ENCODE measurements at regions not wholly inside any gene's neighbourhood (a gene's known extent, or its start where the extent isn't known, plus 50 kb on each side); places are given as distances from the start of the nearest gene placed in this dataset.
"Not testable (repeated sequence)": the region's sequence is repeated elsewhere in the genome, so short reads cannot be mapped to it uniquely, and the experiment has no call there.

- no peaks in the 10 kb centered on the region for H3K36me3 Mint-ChIP-seq (ENCODE audit: unreplicated experiment)
- no peaks in the 10 kb centered on the region for H3K9me3 Mint-ChIP-seq (ENCODE audit: unreplicated experiment)
- TF ChIP-seq, protein P1, sequence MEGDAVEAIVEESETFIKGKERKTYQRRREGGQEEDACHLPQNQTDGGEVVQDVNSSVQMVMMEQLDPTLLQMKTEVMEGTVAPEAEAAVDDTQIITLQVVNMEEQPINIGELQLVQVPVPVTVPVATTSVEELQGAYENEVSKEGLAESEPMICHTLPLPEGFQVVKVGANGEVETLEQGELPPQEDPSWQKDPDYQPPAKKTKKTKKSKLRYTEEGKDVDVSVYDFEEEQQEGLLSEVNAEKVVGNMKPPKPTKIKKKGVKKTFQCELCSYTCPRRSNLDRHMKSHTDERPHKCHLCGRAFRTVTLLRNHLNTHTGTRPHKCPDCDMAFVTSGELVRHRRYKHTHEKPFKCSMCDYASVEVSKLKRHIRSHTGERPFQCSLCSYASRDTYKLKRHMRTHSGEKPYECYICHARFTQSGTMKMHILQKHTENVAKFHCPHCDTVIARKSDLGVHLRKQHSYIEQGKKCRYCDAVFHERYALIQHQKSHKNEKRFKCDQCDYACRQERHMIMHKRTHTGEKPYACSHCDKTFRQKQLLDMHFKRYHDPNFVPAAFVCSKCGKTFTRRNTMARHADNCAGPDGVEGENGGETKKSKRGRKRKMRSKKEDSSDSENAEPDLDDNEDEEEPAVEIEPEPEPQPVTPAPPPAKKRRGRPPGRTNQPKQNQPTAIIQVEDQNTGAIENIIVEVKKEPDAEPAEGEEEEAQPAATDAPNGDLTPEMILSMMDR (IDR thresholded peaks at IDR 0.05), result no peak
- H3K27me3 Mint-ChIP-seq (ENCODE audit: unreplicated experiment), result no peaks in the 10 kb centered on the region
- H3K4me1 Mint-ChIP-seq (ENCODE audit: unreplicated experiment), result peaks cover 3% of the 10 kb centered on the region
- no peak overlapping the region for H3K27ac Mint-ChIP-seq (ENCODE audit: unreplicated experiment)
- H3K4me3 Mint-ChIP-seq (ENCODE audit: unreplicated experiment), result no peak overlapping the region
- DNase-seq (ENCODE audit: extremely low spot score, unreplicated experiment), result no peak
Observed at GRCh38 chr12:123050913-123051312, 70.4 kb downstream of the ARL6IP4 start.

DNA sequence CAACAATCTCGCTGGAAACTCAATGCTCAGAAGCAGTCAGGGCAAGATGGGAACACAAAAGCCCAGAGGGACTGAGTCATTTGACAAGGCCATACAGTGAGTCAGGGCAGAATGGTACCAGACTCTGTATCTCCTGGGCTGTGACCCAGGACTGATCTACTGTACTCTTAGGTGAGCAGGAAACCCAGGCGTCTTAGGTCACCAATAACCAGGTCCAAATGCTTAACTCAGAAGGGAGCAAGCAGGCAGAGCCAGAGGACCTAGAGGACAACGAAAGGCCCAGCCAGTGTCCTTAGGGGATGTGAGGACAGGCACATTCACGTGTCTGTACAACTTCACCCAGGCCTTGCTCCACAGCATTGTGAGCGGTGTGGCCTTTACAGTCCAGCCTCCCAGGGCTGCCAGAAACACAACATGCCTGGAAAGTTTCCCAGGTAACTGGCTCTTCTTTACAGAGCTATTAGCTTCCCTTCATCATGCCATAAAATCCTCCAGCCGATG is 69.9 kb downstream of the ARL6IP4 start:
- no peak for DNase-seq (ENCODE audit: extremely low spot score, unreplicated experiment)
- H3K4me1 Mint-ChIP-seq (ENCODE audit: unreplicated experiment), result peaks cover 2% of the 10 kb centered on the region
- no peaks in the 10 kb centered on the region for H3K27me3 Mint-ChIP-seq (ENCODE audit: unreplicated experiment)
- H3K4me3 Mint-ChIP-seq (ENCODE audit: unreplicated experiment), result no peak overlapping the region
- H3K9me3 Mint-ChIP-seq (ENCODE audit: unreplicated experiment), result no peaks in the 10 kb centered on the region
- H3K36me3 Mint-ChIP-seq (ENCODE audit: unreplicated experiment), result no peaks in the 10 kb centered on the region
- no peak overlapping the region for H3K27ac Mint-ChIP-seq (ENCODE audit: unreplicated experiment)
- TF ChIP-seq, protein P1 (IDR thresholded peaks at IDR 0.05), result no peak

DNA sequence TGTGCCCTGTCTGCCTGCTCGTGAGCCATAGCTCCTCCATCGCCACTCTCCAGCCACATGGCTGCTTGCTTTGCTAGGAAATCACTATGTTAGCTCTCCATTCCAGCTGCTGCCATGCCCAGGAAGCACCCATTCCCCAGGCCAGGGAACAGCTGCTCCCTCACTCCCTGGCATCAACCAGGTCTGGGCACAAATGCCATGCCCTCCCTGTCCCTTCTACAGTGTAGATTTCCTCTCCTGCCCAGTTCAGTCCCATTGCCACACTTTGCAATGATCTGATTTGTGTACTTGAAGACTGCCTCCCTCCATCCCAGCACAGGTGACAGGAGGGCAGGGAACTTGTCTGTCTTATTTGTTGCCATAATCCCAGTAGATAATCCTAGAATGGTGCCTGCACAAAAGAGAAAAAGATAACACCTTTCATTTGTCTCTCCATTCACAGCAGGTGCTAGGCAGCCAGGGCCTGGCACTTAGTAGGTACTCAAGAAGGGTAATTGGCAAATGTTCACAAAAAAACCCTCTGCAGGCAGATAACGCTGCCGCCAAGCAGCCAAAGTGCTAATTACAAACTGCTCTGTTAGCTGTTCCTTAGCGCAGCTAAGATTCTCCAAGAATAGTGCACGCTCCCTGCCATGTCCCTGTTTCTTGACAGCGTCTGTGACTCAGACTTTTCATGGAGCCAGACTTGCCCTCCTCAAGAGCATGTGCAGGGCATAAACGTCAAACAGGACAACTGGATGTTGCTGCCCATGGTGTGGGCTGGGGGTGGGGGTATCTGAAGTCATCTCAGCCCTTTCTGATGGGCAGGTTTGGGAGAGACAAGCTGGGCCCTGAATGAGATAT is 69.1 kb downstream of the ARL6IP4 start:
- H3K27ac Mint-ChIP-seq (ENCODE audit: unreplicated experiment), result no peak overlapping the region
- H3K36me3 Mint-ChIP-seq (ENCODE audit: unreplicated experiment), result no peaks in the 10 kb centered on the region
- TF ChIP-seq, protein P1 (IDR thresholded peaks at IDR 0.05), result no peak
- H3K27me3 Mint-ChIP-seq (ENCODE audit: unreplicated experiment), result no peaks in the 10 kb centered on the region
- H3K4me3 Mint-ChIP-seq (ENCODE audit: unreplicated experiment), result no peak overlapping the region
- H3K9me3 Mint-ChIP-seq (ENCODE audit: unreplicated experiment), result no peaks in the 10 kb centered on the region
- DNase-seq (ENCODE audit: extremely low spot score, unreplicated experiment), result no peak
- H3K4me1 Mint-ChIP-seq (ENCODE audit: unreplicated experiment), result peaks cover under 1% of the 10 kb centered on the region

- not testable (repeated sequence) for DNase-seq (ENCODE audit: extremely low spot score, unreplicated experiment); H3K27me3 Mint-ChIP-seq (ENCODE audit: unreplicated experiment); H3K9me3 Mint-ChIP-seq (ENCODE audit: unreplicated experiment); H3K36me3 Mint-ChIP-seq (ENCODE audit: unreplicated experiment); H3K27ac Mint-ChIP-seq (ENCODE audit: unreplicated experiment); H3K4me3 Mint-ChIP-seq (ENCODE audit: unreplicated experiment)
- H3K4me1 Mint-ChIP-seq (ENCODE audit: unreplicated experiment), result peaks cover 11% of the 10 kb centered on the region
Observed at GRCh38 chr12:123047892-123048291, 67.4 kb downstream of the ARL6IP4 start.

GRCh38 chr12:123047289-123047688 is 66.8 kb downstream of the ARL6IP4 start:
- Mint-ChIP-seq H3K27ac (ENCODE audit: unreplicated experiment) (no peak overlapping the region), H3K4me1 (ENCODE audit: unreplicated experiment) (peaks cover 11% of the 10 kb centered on the region), H3K36me3 (ENCODE audit: unreplicated experiment) (no peaks in the 10 kb centered on the region), H3K4me3 (ENCODE audit: unreplicated experiment) (no peak overlapping the region), H3K9me3 (ENCODE audit: unreplicated experiment) (no peaks in the 10 kb centered on the region), H3K27me3 (ENCODE audit: unreplicated experiment) (no peaks in the 10 kb centered on the region)
- TF ChIP-seq, protein P1 (IDR thresholded peaks at IDR 0.05), result no peak
- DNase-seq (ENCODE audit: extremely low spot score, unreplicated experiment), result no peak
